Upper lobe of left lung (tissue), 4 donors: ENCODE measurements at regions not wholly inside any gene's neighbourhood (a gene's known extent, or its start where the extent isn't known, plus 50 kb on each side); places are given as distances from the start of the nearest gene placed in this dataset.

Experiments
- POLR2A ChIP-seq, 4 donors: fragments of 450-650 bp; IDR thresholded peaks; one replicate each; pipeline ENCODE4 v1.5.1; 2016 to 2017; ENCODE audit warnings: antibody characterized with exemption in 4 of 4, mild to moderate bottlenecking in 2 of 4
- POLR2AphosphoS5 ChIP-seq, 2 donors: sonication (generic); formaldehyde crosslinking; IDR thresholded peaks; one replicate each; pipeline ENCODE4 v1.5.1; 2017; ENCODE audit warnings: antibody characterized with exemption in 2 of 2
- TF ChIP-seq, protein P1 (sequence below), 6 experiments: fragments of 450-650 bp in 4 of 6; fragments of 200-600 bp in 2 of 6; sonication (generic) in 2 of 6; IDR thresholded peaks; one replicate each; pipeline ENCODE4 v1.5.1; 2016 to 2019; ENCODE audit warnings: antibody characterized with exemption in 6 of 6

GRCh38 chr13:108036411-108036932, 178.9 kb downstream of the LIG4 start:
- TF ChIP-seq, protein P1, sequence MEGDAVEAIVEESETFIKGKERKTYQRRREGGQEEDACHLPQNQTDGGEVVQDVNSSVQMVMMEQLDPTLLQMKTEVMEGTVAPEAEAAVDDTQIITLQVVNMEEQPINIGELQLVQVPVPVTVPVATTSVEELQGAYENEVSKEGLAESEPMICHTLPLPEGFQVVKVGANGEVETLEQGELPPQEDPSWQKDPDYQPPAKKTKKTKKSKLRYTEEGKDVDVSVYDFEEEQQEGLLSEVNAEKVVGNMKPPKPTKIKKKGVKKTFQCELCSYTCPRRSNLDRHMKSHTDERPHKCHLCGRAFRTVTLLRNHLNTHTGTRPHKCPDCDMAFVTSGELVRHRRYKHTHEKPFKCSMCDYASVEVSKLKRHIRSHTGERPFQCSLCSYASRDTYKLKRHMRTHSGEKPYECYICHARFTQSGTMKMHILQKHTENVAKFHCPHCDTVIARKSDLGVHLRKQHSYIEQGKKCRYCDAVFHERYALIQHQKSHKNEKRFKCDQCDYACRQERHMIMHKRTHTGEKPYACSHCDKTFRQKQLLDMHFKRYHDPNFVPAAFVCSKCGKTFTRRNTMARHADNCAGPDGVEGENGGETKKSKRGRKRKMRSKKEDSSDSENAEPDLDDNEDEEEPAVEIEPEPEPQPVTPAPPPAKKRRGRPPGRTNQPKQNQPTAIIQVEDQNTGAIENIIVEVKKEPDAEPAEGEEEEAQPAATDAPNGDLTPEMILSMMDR (IDR thresholded peaks at IDR 0.05), result no peak
- TF ChIP-seq POLR2AphosphoS5 (IDR thresholded peaks at IDR 0.05) (no peak), POLR2A (IDR thresholded peaks at IDR 0.05) (no peak)
